ENCODE measurements at regions not wholly inside any gene's neighbourhood (a gene's known extent, or its start where the extent isn't known, plus 50 kb on each side); places are given as distances from the start of the nearest gene placed in this dataset.

GRCh38 chr6:90896075-90896547, 309.2 kb upstream of the MAP3K7 start:
- H2BK15ac ChIP-seq (ENCODE audit: low read length), result no peak overlapping the region
- H2BK120ac ChIP-seq (replicated peaks; ENCODE audit: low read depth, low read length), result no peak overlapping the region
- no peaks in the 10 kb centered on the region; a peak in 1 of 8 replicates for H3K36me3 ChIP-seq (ENCODE audit: control insufficient read depth in 2 of 4, insufficient read depth in 4 of 4, low read length in 3 of 4)
- H4K20me1 ChIP-seq (replicated peaks in 1 of 2; ENCODE audit: control insufficient read depth in 1 of 2, insufficient read depth in 2 of 2, low read length in 2 of 2), result no peaks in the 10 kb centered on the region
- H3K23me2 ChIP-seq (ENCODE audit: low read depth, low read length), result no peaks in the 10 kb centered on the region
- no peaks in the 10 kb centered on the region for H3K79me1 ChIP-seq (ENCODE audit: low read depth, low read length)
- no peak overlapping the region for H3K4me3 ChIP-seq (ENCODE audit: extremely low read depth in 1 of 4, insufficient read depth in 2 of 4, low read depth in 3 of 4, low read length in 4 of 4)
- no peak overlapping the region for H2BK20ac ChIP-seq (ENCODE audit: low read length)
- H2AFZ ChIP-seq (ENCODE audit: low read length), result no peak overlapping the region
- no peak overlapping the region for H3K4me2 ChIP-seq (ENCODE audit: insufficient read depth in 1 of 2, low read depth in 2 of 2, low read length in 2 of 2)
- no peak overlapping the region for H3K23ac ChIP-seq (ENCODE audit: insufficient read length)
- no peak overlapping the region for H3K18ac ChIP-seq (ENCODE audit: extremely low read depth, low read length)
- no peaks in the 10 kb centered on the region for H3K27me3 ChIP-seq (replicated peaks in 1 of 4; ENCODE audit: control insufficient read depth in 3 of 4, extremely low read depth in 1 of 4, insufficient read depth in 3 of 4, low read length in 3 of 4)
- DNase-seq (ENCODE audit: low read depth in 1 of 2, low spot score in 2 of 2) (no peak), FAIRE-seq (no peak)
- H3K27ac ChIP-seq (ENCODE audit: low read depth, low read length), result no peak overlapping the region
- TF ChIP-seq TCF12 (IDR thresholded peaks at IDR 0.05; ENCODE audit: low read depth, low read length) (no peak), RAD21 (IDR thresholded peaks at IDR 0.05 in 1 of 2, conservative IDR thresholded peaks at IDR 0.05 in 1 of 2; ENCODE audit: low read depth in 2 of 2, low read length in 2 of 2) (no peak), JUN (IDR thresholded peaks at IDR 0.05; ENCODE audit: low read depth, low read length) (no peak), GABPA (IDR thresholded peaks at IDR 0.05; ENCODE audit: borderline replicate concordance, insufficient read depth, low read length) (no peak), SIRT6 (IDR thresholded peaks at IDR 0.05; ENCODE audit: low read length) (no peak), FOSL1 (IDR thresholded peaks at IDR 0.05; ENCODE audit: insufficient read depth, low read depth, low read length) (no peak), SRF (IDR thresholded peaks at IDR 0.05; ENCODE audit: low read depth, low read length) (no peak)
- H4K8ac ChIP-seq (ENCODE audit: extremely low read depth, insufficient read depth, low read length), result no peak overlapping the region
- no peak overlapping the region for H4K5ac ChIP-seq (ENCODE audit: insufficient read length, low read depth, low read length)
- H2BK5ac ChIP-seq (ENCODE audit: low read depth, low read length), result no peak overlapping the region
- H3K14ac ChIP-seq (ENCODE audit: insufficient read length), result no peak overlapping the region
- no peak overlapping the region for H3K56ac ChIP-seq (replicated peaks; ENCODE audit: insufficient read length, low read depth, low read length)
- H3K9ac ChIP-seq (replicated peaks in 1 of 4; ENCODE audit: extremely low read depth in 1 of 4, low read depth in 3 of 4, low read length in 3 of 4), result no peak overlapping the region
- peaks cover 0 to 2% (median 1%) of the 10 kb centered on the region in 4 experiments; a peak in 3 of 7 replicates for H3K4me1 ChIP-seq (replicated peaks in 1 of 4; ENCODE audit: control insufficient read depth in 3 of 4, insufficient read depth in 4 of 4, low read length in 3 of 4)
- no peaks in the 10 kb centered on the region for H3K9me3 ChIP-seq (ENCODE audit: insufficient read depth in 2 of 2, low read depth in 1 of 2, low read length in 1 of 2)
- WGBS, 2 experiments (ENCODE audit: extremely low coverage in 1 of 2, insufficient coverage in 1 of 2, insufficient read length in 1 of 2, insufficient replicate concordance in 2 of 2, low coverage in 1 of 2, low lambda C conversion rate in 2 of 2, missing lambda C conversion rate in 1 of 2), result 77% methylated on average over 3 of the region's 3 CpGs; no CpG with 5 or more reads in 1 of the 2 experiments
- ChIA-PET POLR2A (ENCODE audit: partially characterized antibody) (no interaction called here), CTCF (ENCODE audit: partially characterized antibody) (interaction anchor here (0.7 kb wide), 2 partner anchors 962 to 1226 kb away, joined by 3 to 5 read pairs; no protein-coding TSS in a partner anchor)
- H3K79me2 ChIP-seq (ENCODE audit: control insufficient read depth in 1 of 2, insufficient read depth in 2 of 2, low read length in 2 of 2), result no peaks in the 10 kb centered on the region
- no peak overlapping the region for H2AK5ac ChIP-seq (ENCODE audit: low read depth, low read length)
- no peak overlapping the region for H4K91ac ChIP-seq (replicated peaks; ENCODE audit: insufficient read length, low read length)
- no peak overlapping the region for H2BK12ac ChIP-seq (ENCODE audit: low read depth, low read length)
- no peak overlapping the region for H3K4ac ChIP-seq (replicated peaks; ENCODE audit: insufficient read length, low read depth, low read length)

Measured in H1 (cell line).